Occipital lobe (tissue), 1 donor: ENCODE measurements at regions not wholly inside any gene's neighbourhood (a gene's known extent, or its start where the extent isn't known, plus 50 kb on each side); places are given as distances from the start of the nearest gene placed in this dataset.
"Not testable (repeated sequence)": the region's sequence is repeated elsewhere in the genome, so short reads cannot be mapped to it uniquely, and the experiment has no call there.

Experiments used
- DNase-seq: peaks from one replicate; lab custom pipeline; 2025; lab: John Stamatoyannopoulos, UW

- no peak for DNase-seq
Observed at GRCh38 chr19:29013325-29013724, 199.6 kb downstream of the UQCRFS1 start.

- no peak for DNase-seq
Observed at GRCh38 chr19:29012457-29012856, 200.5 kb downstream of the UQCRFS1 start.

GRCh38 chr19:29010276-29010675 lies 202.7 kb downstream of the UQCRFS1 start:
- no peak for DNase-seq

- no peak for DNase-seq
Observed at GRCh38 chr19:29006057-29006735, 206.8 kb downstream of the UQCRFS1 start.

- DNase-seq, result no peak
Observed at GRCh38 chr19:29004796-29005195, 208.2 kb downstream of the UQCRFS1 start.

GRCh38 chr19:29003641-29004409 lies 209.1 kb downstream of the UQCRFS1 start:
- DNase-seq, result no peak

- no peak for DNase-seq
Observed at GRCh38 chr19:29002336-29002735, 210.6 kb downstream of the UQCRFS1 start.

- DNase-seq, result no peak
Observed at GRCh38 chr19:29001597-29002245, 211.2 kb downstream of the UQCRFS1 start.

- no peak for DNase-seq
Observed at GRCh38 chr19:29001141-29001581, 211.8 kb downstream of the UQCRFS1 start.

- no peak for DNase-seq
Observed at GRCh38 chr19:28999724-29000433, 213.1 kb downstream of the UQCRFS1 start.

GRCh38 chr19:28998974-28999373 lies 214.0 kb downstream of the UQCRFS1 start:
- no peak for DNase-seq

GRCh38 chr19:28997866-28998265 lies 215.1 kb downstream of the UQCRFS1 start:
- DNase-seq, result not testable (repeated sequence)

- DNase-seq, result no peak
Observed at GRCh38 chr19:28990522-28990921, 222.4 kb downstream of the UQCRFS1 start.

- no peak for DNase-seq
Observed at GRCh38 chr19:28989739-28990138, 223.2 kb downstream of the UQCRFS1 start.

- no peak for DNase-seq
Observed at GRCh38 chr19:28988066-28988465, 224.9 kb downstream of the UQCRFS1 start.

GRCh38 chr19:28987177-28987576 lies 225.8 kb downstream of the UQCRFS1 start:
- DNase-seq, result no peak

GRCh38 chr19:28985201-28985600 lies 227.8 kb downstream of the UQCRFS1 start:
- DNase-seq, result no peak

GRCh38 chr19:28984315-28984714 lies 228.6 kb downstream of the UQCRFS1 start:
- no peak for DNase-seq

- DNase-seq, result no peak
Observed at GRCh38 chr19:28983430-28983829, 229.5 kb downstream of the UQCRFS1 start.

GRCh38 chr19:28981994-28982393 lies 231.0 kb downstream of the UQCRFS1 start:
- DNase-seq, result no peak

GRCh38 chr19:28981518-28981917 lies 231.4 kb downstream of the UQCRFS1 start:
- DNase-seq, result no peak
